GM11168 (cell line): ENCODE measurements at regions not wholly inside any gene's neighbourhood (a gene's known extent, or its start where the extent isn't known, plus 50 kb on each side); places are given as distances from the start of the nearest gene placed in this dataset.

Experiments used
- in situ Hi-C: fragments of 300-500 bp; cut with MboI; formaldehyde crosslinking; loops from one replicate; pipeline ENCODE4 v1.12.0; 2022; ENCODE audit warnings: low sequenced_read_pairs; ENCODE audit not compliant: unreplicated experiment

GRCh38 chr12:66837311-66837627 lies 158.4 kb upstream of the GRIP1 start:
- in situ Hi-C loops = no loop called here

GRCh38 chr12:66838366-66838765 lies 159.5 kb upstream of the GRIP1 start:
- in situ Hi-C loops = no loop called here

DNA sequence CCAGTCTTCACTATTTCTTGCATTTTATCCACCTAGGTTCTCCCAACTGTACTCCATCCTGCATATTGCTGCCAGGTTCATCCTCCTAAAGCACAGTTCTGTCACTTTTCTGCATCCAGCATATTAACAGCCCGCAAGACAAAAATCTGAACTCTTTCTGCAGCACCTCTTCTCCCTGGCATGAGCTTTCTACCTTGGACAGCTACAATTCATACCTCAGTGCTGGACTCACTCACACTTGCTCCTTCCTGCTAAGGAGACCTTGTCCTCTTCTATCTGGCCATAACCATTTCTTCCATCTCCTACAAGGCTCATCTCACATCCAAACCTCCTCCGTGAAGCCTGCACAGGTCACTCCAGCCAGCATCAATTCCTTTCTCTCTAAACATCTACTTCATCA lies 170.1 kb upstream of the GRIP1 start:
- in situ Hi-C loops = no loop called here

DNA sequence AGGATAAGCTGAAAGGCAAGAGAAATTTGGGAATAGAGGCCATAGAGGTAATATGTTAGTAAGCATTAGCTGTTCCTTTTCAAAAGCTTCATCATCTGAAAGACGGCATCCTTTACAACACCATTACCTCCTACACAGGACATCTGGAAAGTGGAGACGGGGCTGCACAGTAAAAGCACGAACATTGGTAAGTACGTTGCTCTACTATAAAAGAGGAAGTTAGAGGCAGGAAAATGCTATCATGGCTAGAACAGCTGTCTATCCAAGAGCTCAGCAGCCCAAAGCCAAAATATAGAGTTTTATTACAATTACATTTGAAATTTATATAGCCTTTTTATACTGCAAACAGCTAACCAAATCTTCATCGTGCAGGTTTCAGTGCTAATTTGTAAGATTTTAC lies 172.3 kb upstream of the GRIP1 start:
- in situ Hi-C loops = no loop called here

DNA sequence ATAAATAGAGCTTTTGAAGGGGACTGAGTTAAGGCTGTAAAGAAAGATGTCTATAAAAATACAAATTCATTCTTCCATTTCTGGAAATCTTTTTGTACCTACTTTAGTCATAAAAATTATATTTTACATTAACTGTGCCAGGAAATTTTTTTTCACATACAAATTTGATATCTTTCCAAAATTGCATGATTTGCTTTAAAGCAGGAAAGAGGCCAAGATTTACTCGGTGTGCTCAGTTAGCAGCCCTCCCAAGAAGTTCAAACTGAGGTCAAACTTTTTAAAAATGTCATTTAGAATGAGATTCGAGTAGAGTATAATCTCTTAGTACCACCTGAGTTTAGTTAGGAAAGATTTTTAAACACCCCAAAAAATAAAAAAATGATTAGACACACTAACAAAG lies 173.2 kb upstream of the GRIP1 start:
- in situ Hi-C loops = no loop called here

GRCh38 chr12:66852765-66853164 lies 173.9 kb upstream of the GRIP1 start:
- in situ Hi-C loops = no loop called here

GRCh38 chr12:66859751-66860440 lies 181.0 kb upstream of the GRIP1 start:
- in situ Hi-C loops = loop anchor here (5.0 kb wide), 1 partner anchor 173 kb away; no protein-coding TSS in a partner anchor

- in situ Hi-C loops = loop anchor here (5.0 kb wide), 1 partner anchor 174 kb away; no protein-coding TSS in a partner anchor
Observed at GRCh38 chr12:66860752-66861750, 182.2 kb upstream of the GRIP1 start.

DNA sequence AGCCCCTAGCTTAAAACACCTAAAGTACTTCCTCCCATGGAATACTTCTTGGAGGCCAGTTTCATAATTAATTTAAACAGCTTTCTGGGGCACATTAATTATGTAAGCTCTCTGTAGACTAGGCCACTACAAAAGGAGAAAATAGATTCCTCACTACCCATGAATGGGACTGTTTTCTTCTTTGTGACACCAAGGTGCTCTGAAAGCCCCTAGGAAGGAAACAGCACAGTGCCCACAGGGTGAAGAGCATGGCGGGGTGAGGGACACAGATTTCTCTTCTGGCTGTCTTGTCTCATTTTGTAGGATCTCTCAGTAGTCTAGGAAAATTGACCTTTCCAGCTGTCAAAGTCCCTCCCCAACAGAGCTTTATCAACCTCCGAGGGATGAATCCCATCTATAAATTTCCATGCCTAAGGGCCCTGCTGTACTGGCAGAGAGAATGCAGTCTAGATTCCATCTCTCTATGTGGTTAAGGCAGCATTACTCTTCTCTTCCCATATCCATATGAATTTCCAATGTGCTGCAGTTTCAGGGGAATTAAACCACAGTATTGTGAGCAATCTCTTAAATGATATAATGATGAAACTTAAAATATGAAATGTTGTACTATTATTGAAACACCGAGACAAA lies 183.6 kb upstream of the GRIP1 start:
- in situ Hi-C loops = loop anchor here (5.0 kb wide), 1 partner anchor 175 kb away; no protein-coding TSS in a partner anchor

DNA sequence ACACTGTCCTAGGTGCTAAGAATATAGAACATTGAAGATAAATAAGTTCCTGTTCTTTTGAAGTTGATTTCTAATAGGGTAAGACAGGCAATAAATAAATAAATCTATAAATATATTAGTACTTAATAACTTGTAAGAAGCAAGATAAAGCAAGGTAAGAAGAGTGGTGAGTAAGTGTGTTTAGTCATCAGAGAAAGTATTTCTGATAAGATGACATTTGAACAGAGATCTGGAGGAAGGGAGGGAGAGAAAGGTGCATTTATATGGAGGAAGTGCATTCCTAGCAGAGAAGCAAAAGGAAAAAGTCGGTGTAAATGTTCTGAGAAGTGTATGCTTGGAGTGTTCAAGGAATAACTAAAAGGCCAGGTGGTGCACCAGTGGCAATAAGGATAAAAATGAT lies 184.4 kb upstream of the GRIP1 start:
- in situ Hi-C loops = loop anchor here (5.0 kb wide), 1 partner anchor 176 kb away; no protein-coding TSS in a partner anchor

GRCh38 chr12:66877925-66878324 lies 199.0 kb upstream of the GRIP1 start:
- in situ Hi-C loops = no loop called here

DNA sequence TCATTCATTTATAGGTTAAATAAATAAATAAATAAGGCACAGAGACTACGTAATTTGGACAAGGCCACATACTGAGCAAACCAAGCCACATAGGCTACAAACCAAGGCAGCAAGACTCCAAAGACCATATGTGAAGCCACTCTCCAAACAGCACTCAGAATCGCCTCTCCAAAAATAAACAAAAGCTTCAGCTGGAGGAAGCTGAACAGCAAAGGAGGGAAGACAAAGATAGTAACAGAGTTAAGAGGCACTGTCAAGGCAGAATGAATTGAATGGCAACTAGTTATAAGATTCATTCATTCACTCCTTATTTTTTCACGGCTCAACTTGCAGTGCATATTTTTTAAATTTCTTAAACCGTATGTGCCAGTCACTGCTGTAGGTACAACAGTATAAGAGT lies 200.5 kb upstream of the GRIP1 start:
- in situ Hi-C loops = no loop called here

DNA sequence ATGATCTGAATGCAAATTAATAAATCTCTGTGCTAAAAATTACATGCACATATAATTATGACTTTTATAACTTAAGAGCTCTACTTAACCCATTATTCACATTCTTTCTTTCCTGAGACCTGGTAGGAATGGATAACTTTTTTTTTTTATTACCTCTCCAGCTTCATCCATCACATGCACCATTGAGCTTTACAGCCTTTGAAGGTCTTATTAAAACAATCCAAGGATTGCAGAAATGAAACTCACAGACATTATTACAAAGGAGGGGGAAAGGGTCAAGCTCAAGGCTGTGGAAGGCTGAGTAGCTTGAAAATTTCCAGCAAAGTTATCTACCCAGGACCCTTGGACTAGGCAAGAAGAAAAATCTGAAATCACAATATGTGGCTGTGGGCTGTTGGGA lies 202.5 kb upstream of the GRIP1 start:
- in situ Hi-C loops = no loop called here

- in situ Hi-C loops = no loop called here
Observed at GRCh38 chr12:66884091-66884490, 205.2 kb upstream of the GRIP1 start.

- in situ Hi-C loops = no loop called here
Observed at GRCh38 chr12:66885115-66885875, 206.4 kb upstream of the GRIP1 start.

GRCh38 chr12:66896797-66897196 lies 217.9 kb upstream of the GRIP1 start:
- in situ Hi-C loops = no loop called here

DNA sequence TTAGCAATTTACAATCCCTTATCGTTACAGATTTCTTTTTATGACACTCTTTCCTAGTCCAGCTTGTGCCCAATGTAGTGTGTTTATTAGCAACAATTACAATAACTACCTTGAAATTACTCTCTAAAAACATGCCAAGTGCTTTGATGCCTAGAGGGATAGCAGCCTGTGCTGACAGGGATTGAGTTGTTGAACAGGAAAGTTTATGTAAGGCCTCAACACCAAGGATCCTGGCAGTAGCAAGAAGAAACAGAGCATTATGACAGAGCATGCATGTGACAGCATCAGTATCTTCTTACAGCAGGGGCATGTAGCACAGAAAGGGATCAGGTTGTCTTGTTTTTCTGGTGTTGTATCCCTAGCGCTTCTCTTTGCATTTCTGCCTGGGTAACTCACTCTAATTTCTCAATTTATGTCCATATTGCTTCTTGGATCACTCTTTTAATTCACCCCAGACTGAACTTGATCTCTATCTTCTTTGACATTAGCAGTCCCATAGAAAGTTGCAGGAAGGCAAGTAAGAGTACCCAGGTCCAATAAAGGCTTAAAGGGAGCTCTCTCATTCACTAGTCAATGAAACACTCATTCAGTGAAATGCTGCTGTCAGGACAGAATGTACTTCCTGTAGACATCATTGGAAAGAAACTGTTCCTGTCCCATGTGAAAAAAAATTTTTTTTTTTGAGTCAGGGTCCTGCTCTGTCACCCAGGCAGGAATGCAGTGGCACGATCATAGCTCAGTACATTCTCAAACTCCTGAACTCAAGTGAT lies 220.0 kb upstream of the GRIP1 start:
- in situ Hi-C loops = no loop called here

DNA sequence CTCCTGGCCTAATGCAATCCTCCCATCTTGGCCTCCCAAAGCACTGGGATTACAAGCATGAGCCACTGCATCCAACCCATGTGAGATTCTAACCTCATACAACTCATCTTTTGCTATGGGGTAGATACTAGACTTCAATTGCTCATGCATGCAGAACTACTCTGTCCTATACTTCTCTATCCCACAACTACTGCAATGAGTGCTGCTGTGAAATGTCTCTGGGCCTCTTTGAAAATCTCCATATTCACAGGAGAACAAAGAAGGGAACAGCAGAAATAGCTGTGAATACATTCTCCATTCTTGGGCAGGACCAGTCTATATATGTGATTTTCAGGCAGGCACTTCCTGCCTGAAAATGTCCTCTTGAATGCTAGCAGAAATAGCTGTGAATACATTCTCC lies 220.7 kb upstream of the GRIP1 start:
- in situ Hi-C loops = no loop called here

DNA sequence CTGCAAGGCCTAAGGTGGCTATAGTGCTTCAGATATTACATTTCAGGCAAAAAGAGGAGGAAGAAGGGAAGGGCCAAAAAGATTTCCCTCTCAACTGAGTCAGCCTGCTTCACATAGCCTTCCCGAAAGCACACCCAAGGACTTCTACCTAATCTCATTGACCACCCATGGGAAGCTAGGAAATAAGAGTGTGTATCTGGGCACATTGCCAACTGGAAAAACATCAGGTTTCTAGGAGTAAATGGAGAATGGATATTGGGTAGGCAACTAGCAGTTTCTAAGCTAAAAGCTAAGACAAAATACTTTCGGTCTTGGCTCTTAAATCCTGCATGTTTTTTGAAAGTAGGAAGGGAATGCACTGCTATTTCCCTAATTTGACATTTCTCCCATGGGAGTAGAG lies 221.7 kb upstream of the GRIP1 start:
- in situ Hi-C loops = no loop called here
